GM21526 (cell line): ENCODE measurements at regions not wholly inside any gene's neighbourhood (a gene's known extent, or its start where the extent isn't known, plus 50 kb on each side); places are given as distances from the start of the nearest gene placed in this dataset.

Source experiments
- ATAC-seq: cut with Tn5 transposase; IDR thresholded peaks from one replicate; pipeline ENCODE4 v1.9.1; 2021; ENCODE audit warnings: moderate library complexity; ENCODE audit not compliant: unreplicated experiment, low FRiP score

GRCh38 chr15:66832664-66833063 lies 130.6 kb downstream of the SMAD6 start:
- ATAC-seq: no peak

GRCh38 chr15:66833371-66833770 lies 131.3 kb downstream of the SMAD6 start:
- ATAC-seq: no peak

DNA sequence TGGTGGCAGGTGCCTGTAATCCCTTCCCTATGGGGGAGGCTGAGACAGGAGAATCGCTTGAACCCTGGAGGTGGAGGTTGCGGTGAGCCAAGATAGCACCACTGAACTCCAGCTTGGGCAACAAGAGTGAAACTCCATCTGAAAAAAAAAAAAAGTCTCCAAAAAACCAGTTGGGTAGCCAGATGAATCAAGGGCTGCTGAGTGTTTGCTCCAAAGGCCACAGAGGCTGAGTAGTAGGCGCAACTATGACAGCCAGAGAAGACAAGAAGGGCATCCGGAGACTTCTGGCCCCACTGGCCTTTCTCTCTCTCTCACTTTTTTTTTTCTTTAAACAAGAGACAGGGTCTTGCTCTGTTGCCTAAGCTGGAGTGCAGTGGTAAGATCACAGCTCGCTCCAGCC lies 131.8 kb downstream of the SMAD6 start:
- no peak for ATAC-seq

GRCh38 chr15:66834881-66835878 lies 133.1 kb downstream of the SMAD6 start:
- ATAC-seq: no peak

DNA sequence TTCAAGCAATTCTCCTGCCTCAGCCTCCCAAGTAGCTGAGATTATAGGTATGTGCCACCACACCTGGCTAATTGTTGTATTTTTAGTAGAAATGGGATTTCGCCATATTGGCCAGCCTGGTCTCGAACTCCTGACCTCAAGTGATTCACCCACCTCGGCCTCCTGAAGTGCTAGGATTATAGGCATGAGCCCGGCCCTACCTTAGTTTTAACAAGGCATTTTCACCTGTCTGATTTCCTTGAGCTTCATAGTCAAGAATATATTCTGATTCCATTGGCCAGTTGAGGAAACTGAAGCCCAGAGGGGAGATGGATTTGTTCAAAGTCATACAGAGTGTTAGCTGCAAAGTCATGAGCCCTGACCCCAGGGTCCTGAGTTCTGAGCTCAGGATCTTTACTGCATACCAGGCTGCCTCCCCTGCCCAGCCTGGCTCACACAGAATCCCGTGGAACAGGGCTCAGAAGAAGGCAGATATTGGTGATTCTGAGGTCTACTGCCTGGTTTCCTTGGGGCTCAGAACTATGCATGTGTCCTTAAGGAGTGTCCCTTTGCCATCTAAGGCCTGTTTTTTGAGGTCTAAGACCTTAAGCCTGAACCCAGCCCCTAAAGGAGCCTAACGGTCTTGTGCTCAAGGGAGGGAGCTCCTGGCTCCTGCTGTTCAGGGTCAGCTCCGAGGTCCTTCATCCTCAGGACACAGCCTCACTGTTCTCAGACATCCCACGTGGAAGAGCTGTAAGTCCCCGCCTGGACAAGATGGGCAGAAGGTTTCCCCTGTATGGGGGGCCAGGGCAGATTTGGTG lies 134.4 kb downstream of the SMAD6 start:
- ATAC-seq: no peak

DNA sequence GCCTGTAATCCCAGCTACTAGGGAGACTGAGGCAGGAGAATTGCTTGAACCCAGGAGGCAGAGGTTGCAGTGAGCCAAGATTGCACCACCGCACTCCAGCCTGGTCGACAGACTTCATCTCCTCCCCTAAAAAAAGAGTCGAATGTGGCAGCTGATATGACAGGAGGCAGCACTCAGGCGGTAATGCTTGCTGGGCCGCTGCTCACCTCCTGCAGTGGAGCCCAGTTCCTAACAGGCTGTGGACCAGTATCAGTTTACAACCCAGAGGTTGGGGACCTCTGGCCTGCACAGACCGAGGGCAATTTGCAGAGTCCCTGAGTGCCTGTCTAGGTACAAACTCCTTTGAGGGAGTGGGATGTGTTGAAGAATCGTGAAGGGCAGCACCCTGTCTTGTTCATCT lies 136.2 kb downstream of the SMAD6 start:
- no peak for ATAC-seq

DNA sequence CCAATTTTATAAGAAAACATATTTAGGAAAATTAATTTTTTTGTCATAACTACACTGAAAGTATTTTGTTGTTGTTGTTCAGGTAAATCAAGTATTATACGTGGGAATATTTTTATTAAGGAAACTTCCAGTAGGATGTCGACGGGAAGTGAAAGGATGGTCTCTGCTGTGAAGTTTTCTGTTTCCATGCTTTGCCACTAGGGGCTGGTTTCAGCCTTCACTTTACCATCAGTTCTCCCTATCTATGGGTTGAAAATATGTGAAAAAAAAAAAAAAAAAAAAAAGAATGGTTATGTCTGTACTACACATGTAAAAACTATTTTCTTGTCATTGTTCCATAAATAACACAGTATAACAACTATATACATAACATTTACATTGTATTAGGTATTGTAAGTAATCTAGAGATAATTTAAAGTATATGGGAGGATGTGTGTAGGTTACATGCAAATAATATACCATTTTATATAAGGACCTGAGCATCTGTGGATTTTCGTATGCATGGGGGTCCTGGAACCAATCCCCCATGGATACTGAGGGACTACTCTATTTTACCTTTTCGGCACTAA lies 136.7 kb downstream of the SMAD6 start:
- no peak for ATAC-seq

- no peak for ATAC-seq
These were observed 137.6 kb downstream of the SMAD6 start for GRCh38 chr15:66839506-66840112.

- ATAC-seq: no peak
These were observed 138.8 kb downstream of the SMAD6 start for GRCh38 chr15:66840615-66841390.

GRCh38 chr15:66841953-66842681 lies 140.1 kb downstream of the SMAD6 start:
- ATAC-seq: no peak

DNA sequence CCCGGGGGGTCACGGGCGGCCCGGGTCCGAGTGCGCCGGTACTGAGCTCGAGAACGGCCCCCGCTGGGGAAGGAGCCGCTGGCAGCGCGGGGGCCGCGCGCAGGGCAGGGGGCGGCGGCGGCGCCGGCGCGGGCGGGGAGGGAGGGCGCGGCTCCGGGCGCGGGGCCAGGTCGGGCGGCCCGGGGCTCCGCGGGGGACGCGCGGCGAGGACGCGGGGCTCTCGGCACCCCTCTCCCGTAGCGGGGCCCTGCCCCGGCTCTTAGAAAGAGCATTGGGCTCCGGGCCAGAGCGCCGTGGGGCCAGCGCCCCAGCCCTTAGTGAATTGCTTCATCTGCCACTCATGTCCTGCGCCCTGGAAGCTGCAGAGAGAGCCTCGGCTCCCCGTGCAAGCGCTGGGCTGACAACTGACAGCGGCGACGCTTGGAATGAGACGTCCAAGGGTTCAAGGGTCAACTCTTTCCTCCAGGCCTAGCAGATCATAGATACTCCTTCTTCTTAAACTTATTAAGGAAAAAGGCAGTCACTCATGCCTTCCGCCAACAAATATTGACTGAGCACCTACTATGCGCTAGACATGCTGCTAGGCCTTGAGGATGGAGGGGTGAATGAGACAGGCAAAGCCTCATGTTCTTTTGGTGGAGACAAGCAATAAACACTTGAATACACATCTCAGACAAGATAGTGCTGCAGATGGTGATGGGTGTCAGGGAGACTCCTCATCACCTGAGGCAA lies 140.8 kb downstream of the SMAD6 start:
- ATAC-seq: no peak

GRCh38 chr15:66843581-66843980 lies 141.5 kb downstream of the SMAD6 start:
- ATAC-seq: no peak

- ATAC-seq: no peak
These were observed 142.2 kb downstream of the SMAD6 start for GRCh38 chr15:66844041-66844746.

DNA sequence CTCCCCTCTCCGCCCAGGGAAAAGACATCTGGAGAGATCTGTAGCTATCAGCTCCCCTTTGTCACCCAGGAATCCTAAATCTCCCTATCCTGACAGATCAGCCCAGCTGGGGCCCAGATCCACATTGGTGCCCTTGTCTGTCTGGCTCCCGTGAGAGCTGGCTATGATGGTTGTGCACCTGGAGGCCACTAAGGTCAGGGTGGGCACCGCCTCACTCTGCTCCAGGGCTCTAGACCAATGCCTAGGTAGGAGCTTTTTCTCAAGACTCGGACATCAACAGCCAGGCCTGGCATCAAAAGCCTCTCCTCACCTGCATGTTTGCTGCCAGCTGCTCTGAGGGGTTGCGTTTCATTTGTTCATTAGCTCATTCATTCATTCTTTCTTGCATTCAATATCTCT lies 142.7 kb downstream of the SMAD6 start:
- ATAC-seq: no peak

DNA sequence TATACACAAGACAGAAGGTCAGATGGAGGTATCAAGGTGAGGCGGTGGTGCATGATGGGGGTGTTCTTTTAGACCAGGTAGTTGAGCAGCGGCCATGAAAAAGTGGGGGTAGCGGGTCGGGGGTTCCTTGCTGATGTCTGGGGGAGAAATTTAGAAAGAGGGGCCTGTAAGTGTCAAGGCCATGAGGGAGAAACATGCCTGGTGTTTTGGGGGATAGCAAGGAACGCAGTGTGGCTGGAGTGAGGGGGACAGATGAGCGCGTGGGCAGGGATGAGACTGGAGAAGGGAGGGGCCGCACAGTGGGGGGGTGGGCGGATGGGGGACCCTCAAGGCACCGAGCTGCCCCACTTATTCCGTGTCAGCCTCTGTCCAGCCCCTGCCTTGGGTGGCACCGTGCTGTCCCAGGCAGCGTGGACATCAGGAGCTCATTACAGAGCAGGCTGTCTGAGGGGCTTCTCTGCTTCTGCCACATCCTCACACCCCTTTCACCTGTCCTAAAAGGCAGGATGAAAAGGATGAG lies 143.3 kb downstream of the SMAD6 start:
- no peak for ATAC-seq

- no peak for ATAC-seq
These were observed 144.0 kb downstream of the SMAD6 start for GRCh38 chr15:66846031-66846430.

- no peak for ATAC-seq
These were observed 144.8 kb downstream of the SMAD6 start for GRCh38 chr15:66846811-66847210.

- ATAC-seq: no peak
These were observed 145.5 kb downstream of the SMAD6 start for GRCh38 chr15:66847565-66847991.
